Astrocyte (in vitro differentiated cells and primary cell): ENCODE measurements at regions not wholly inside any gene's neighbourhood (a gene's known extent, or its start where the extent isn't known, plus 50 kb on each side); places are given as distances from the start of the nearest gene placed in this dataset.

ENCODE experiments used
- DNase-seq: peaks from one replicate; pipeline ENCODE4 v3.0.0-alpha.2; 2010; ENCODE audit warnings: low read depth
- FAIRE-seq: peaks from 2 replicates; lab custom pipeline; 2011; peaks lifted over from hg19 to GRCh38; lab: Jason Lieb, UNC
- H2AFZ ChIP-seq: 2 replicates; pipeline ENCODE4 v1.6.0; 2012; ENCODE audit warnings: low read depth, low read length, inconsistent platforms
- H3K27ac ChIP-seq: 2 replicates; pipeline ENCODE4 v1.5.1; 2011; ENCODE audit warnings: low read depth, low read length, inconsistent platforms
- H3K27me3 ChIP-seq: 2 replicates; pipeline ENCODE4 v1.6.0; 2011; ENCODE audit warnings: low read length, inconsistent platforms; ENCODE audit not compliant: insufficient read depth
- H3K36me3 ChIP-seq: 2 replicates; pipeline ENCODE4 v1.5.1; 2011; ENCODE audit warnings: low read length, inconsistent platforms; ENCODE audit not compliant: insufficient read depth
- H3K4me1 ChIP-seq: 2 replicates; pipeline ENCODE4 v1.5.1; 2011; ENCODE audit warnings: low read length, inconsistent platforms; ENCODE audit not compliant: insufficient read depth
- H3K4me2 ChIP-seq: 2 replicates; pipeline ENCODE4 v1.6.0; 2012; ENCODE audit warnings: low read length, inconsistent platforms
- H3K4me3 ChIP-seq: 2 replicates; pipeline ENCODE4 v1.5.1; 2011; ENCODE audit warnings: low read depth, mild to moderate bottlenecking, low read length, inconsistent platforms; ENCODE audit not compliant: insufficient read depth
- H3K79me2 ChIP-seq: 2 replicates; pipeline ENCODE4 v1.6.0; 2012; ENCODE audit warnings: mild to moderate bottlenecking, low read length, inconsistent platforms; ENCODE audit not compliant: insufficient read depth
- H3K9ac ChIP-seq: 2 replicates; pipeline ENCODE4 v1.6.0; 2012; ENCODE audit warnings: mild to moderate bottlenecking, low read length, inconsistent platforms
- H3K9me3 ChIP-seq: 2 replicates; pipeline ENCODE4 v1.5.1; 2012; ENCODE audit warnings: low read depth, mild to moderate bottlenecking, low read length, inconsistent platforms; ENCODE audit not compliant: insufficient read depth
- H4K20me1 ChIP-seq: 2 replicates; pipeline ENCODE4 v1.6.0; 2012; ENCODE audit warnings: low read length, inconsistent platforms; ENCODE audit not compliant: insufficient read depth
- H3K27ac Mint-ChIP-seq: one replicate; pipeline ENCODE4 v1.8.0; 2021; ENCODE audit warnings: mild to moderate bottlenecking, mixed read lengths; ENCODE audit not compliant: unreplicated experiment
- H3K27me3 Mint-ChIP-seq: one replicate; pipeline ENCODE4 v1.8.0; 2021; ENCODE audit warnings: low read depth, mixed read lengths; ENCODE audit not compliant: unreplicated experiment
- H3K36me3 Mint-ChIP-seq: one replicate; pipeline ENCODE4 v1.8.0; 2021; ENCODE audit warnings: low read depth, mixed read lengths; ENCODE audit not compliant: unreplicated experiment
- H3K4me1 Mint-ChIP-seq: one replicate; pipeline ENCODE4 v1.8.0; 2021; ENCODE audit warnings: low read depth, mixed read lengths; ENCODE audit not compliant: unreplicated experiment
- H3K4me3 Mint-ChIP-seq: one replicate; pipeline ENCODE4 v1.8.0; 2021; ENCODE audit warnings: mild to moderate bottlenecking, moderate library complexity, mixed read lengths; ENCODE audit not compliant: unreplicated experiment
- H3K9me3 Mint-ChIP-seq: one replicate; pipeline ENCODE4 v1.8.0; 2021; ENCODE audit warnings: mild to moderate bottlenecking, mixed read lengths; ENCODE audit not compliant: unreplicated experiment
- CTCF ChIP-seq: IDR thresholded peaks from 2 replicates; pipeline ENCODE4 v1.5.1; 2011; ENCODE audit warnings: low read depth, mild to moderate bottlenecking, inconsistent platforms, low read length, moderate library complexity; ENCODE audit not compliant: insufficient read depth
- EZH2 ChIP-seq: IDR thresholded peaks from 2 replicates; pipeline ENCODE4 v1.6.1; 2012; ENCODE audit warnings: mild to moderate bottlenecking, low read length, inconsistent platforms; ENCODE audit not compliant: insufficient read depth

GRCh38 chr5:74103131-74104023 is 477.4 kb downstream of the ARHGEF28 start:
- no peaks in the 10 kb centered on the region for H3K27me3 Mint-ChIP-seq
- no peak overlapping the region for H3K4me2 ChIP-seq
- no peaks in the 10 kb centered on the region for H3K36me3 ChIP-seq
- no peak overlapping the region for H2AFZ ChIP-seq
- H3K4me1 ChIP-seq: no peaks in the 10 kb centered on the region
- peaks cover 14% of the 10 kb centered on the region for H3K4me1 Mint-ChIP-seq
- TF ChIP-seq EZH2 (no peak), CTCF (no peak)
- peak overlapping the region; percentile 8 for H3K27ac Mint-ChIP-seq
- H3K4me3 Mint-ChIP-seq: no peak overlapping the region
- H3K9me3 ChIP-seq: no peaks in the 10 kb centered on the region
- no peaks in the 10 kb centered on the region for H3K36me3 Mint-ChIP-seq
- H4K20me1 ChIP-seq: no peaks in the 10 kb centered on the region
- no peak overlapping the region for H3K4me3 ChIP-seq
- DNase-seq (no peak), FAIRE-seq (no peak)
- no peaks in the 10 kb centered on the region for H3K27me3 ChIP-seq
- H3K79me2 ChIP-seq: no peaks in the 10 kb centered on the region
- peaks cover 4% of the 10 kb centered on the region for H3K9me3 Mint-ChIP-seq
- no peak overlapping the region for H3K9ac ChIP-seq
- H3K27ac ChIP-seq: no peak overlapping the region

DNA sequence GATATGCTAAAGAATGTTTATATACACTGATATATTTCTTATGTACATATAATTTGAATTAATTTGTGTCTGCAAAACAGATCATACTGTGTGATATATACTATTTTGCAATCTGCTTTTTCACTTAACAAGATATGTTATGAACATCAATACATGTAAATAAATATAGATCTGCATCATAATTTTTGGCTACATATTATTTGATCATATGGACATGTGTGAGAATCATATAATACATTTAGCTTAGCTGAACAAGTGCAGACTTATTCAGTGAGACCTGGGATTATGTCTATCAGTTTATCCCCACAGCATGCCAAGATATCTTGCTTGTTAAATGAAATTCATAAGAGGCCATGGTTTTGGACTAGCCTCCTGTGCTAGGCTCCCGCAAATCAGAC is 474.3 kb downstream of the ARHGEF28 start:
- Mint-ChIP-seq H3K27ac (no peak overlapping the region), H3K9me3 (peaks cover 4% of the 10 kb centered on the region), H3K4me1 (peaks cover 12% of the 10 kb centered on the region), H3K27me3 (no peaks in the 10 kb centered on the region), H3K36me3 (no peaks in the 10 kb centered on the region), H3K4me3 (no peak overlapping the region)
- H3K36me3 ChIP-seq: no peaks in the 10 kb centered on the region
- no peak for FAIRE-seq
- no peaks in the 10 kb centered on the region for H3K27me3 ChIP-seq
- H3K4me2 ChIP-seq: no peak overlapping the region
- DNase-seq: no peak
- no peak overlapping the region for H3K4me3 ChIP-seq
- no peak overlapping the region for H2AFZ ChIP-seq
- no peaks in the 10 kb centered on the region for H3K79me2 ChIP-seq
- no peaks in the 10 kb centered on the region for H4K20me1 ChIP-seq
- H3K9ac ChIP-seq: no peak overlapping the region
- H3K4me1 ChIP-seq: no peaks in the 10 kb centered on the region
- TF ChIP-seq EZH2: no peak
- TF ChIP-seq CTCF: no peak
- H3K27ac ChIP-seq: no peak overlapping the region
- H3K9me3 ChIP-seq: no peaks in the 10 kb centered on the region
